Stimulated activated CD8-positive, alpha-beta memory T cell treated with anti-CD3 and anti-CD28 coated beads, Interleukin-12 subunit alpha, Interleukin-12 subunit beta, amount 100 ng/mL, for 1 hour (primary cell): ENCODE measurements at regions not wholly inside any gene's neighbourhood (a gene's known extent, or its start where the extent isn't known, plus 50 kb on each side); places are given as distances from the start of the nearest gene placed in this dataset.

Experiments
- DNase-seq: peaks from one replicate; pipeline ENCODE4 v3.0.0-alpha.2; 2020; ENCODE audit warnings: low read depth

GRCh38 chr10:113326160-113327111, 226.4 kb upstream of the HABP2 start:
- DNase-seq = no peak

GRCh38 chr10:113329121-113329596, 223.7 kb upstream of the HABP2 start:
- no peak for DNase-seq

GRCh38 chr10:113331961-113332360, 220.9 kb upstream of the HABP2 start:
- DNase-seq = no peak

- no peak for DNase-seq
These were observed 219.5 kb upstream of the HABP2 start for GRCh38 chr10:113333313-113333712.

GRCh38 chr10:113335592-113335991, 217.3 kb upstream of the HABP2 start:
- no peak for DNase-seq

- no peak for DNase-seq
These were observed 216.2 kb upstream of the HABP2 start for GRCh38 chr10:113336549-113337130.

GRCh38 chr10:113337142-113337541, 215.7 kb upstream of the HABP2 start:
- no peak for DNase-seq

- DNase-seq = no peak
These were observed 213.7 kb upstream of the HABP2 start for GRCh38 chr10:113339121-113339520.

- no peak for DNase-seq
These were observed 212.6 kb upstream of the HABP2 start for GRCh38 chr10:113340282-113340681.

GRCh38 chr10:113341138-113341537, 211.7 kb upstream of the HABP2 start:
- DNase-seq = no peak

- DNase-seq = no peak
These were observed 206.8 kb upstream of the HABP2 start for GRCh38 chr10:113345826-113346624.

GRCh38 chr10:113347508-113347907, 205.3 kb upstream of the HABP2 start:
- DNase-seq = no peak

GRCh38 chr10:113348694-113349093, 204.2 kb upstream of the HABP2 start:
- no peak for DNase-seq

GRCh38 chr10:113350311-113351040, 202.4 kb upstream of the HABP2 start:
- no peak for DNase-seq

GRCh38 chr10:113354711-113355110, 198.1 kb upstream of the HABP2 start:
- no peak for DNase-seq

- DNase-seq = no peak
These were observed 195.8 kb upstream of the HABP2 start for GRCh38 chr10:113356794-113357680.

- DNase-seq = no peak
These were observed 195.1 kb upstream of the HABP2 start for GRCh38 chr10:113357681-113358300.

- DNase-seq = no peak
These were observed 193.2 kb upstream of the HABP2 start for GRCh38 chr10:113359655-113360054.

GRCh38 chr10:113360870-113361269, 192.0 kb upstream of the HABP2 start:
- no peak for DNase-seq

- DNase-seq = no peak
These were observed 190.2 kb upstream of the HABP2 start for GRCh38 chr10:113362645-113363091.
